ENCODE measurements at regions not wholly inside any gene's neighbourhood (a gene's known extent, or its start where the extent isn't known, plus 50 kb on each side); places are given as distances from the start of the nearest gene placed in this dataset.
"Not testable (repeated sequence)": the region's sequence is repeated elsewhere in the genome, so short reads cannot be mapped to it uniquely, and the experiment has no call there.

DNA sequence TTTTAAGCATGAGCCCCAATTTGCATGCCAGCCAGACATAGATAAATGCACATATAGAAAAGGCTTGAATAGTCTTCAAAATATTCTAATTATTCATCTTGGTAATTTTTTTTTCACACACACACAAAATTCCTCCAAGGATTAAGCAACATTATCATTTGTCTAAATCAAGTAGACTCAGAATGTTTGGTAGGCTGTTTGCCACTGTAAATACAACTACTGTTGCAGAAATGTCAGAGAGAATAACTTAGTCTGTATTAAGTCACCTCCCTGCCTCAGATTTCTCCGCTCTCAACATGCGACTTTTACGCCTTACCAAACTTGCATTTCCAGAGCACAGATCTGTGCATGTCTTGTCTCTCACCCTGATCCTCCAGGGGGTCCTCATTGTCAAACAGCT is 265.6 kb upstream of the C9orf72 start:
- no peak overlapping the region for H3K4me3 ChIP-seq
- no peaks in the 10 kb centered on the region for H3K4me1 ChIP-seq (replicated peaks; ENCODE audit: insufficient read depth)
- DNase-seq: no peak
- CTCF ChIA-PET: no interaction called here
- POLR2A ChIA-PET (ENCODE audit: unreplicated experiment): no interaction called here
- no peaks in the 10 kb centered on the region for H3F3A ChIP-seq (ENCODE audit: insufficient read depth, low read depth)
- TF ChIP-seq EZH2 (IDR thresholded peaks at IDR 0.05; ENCODE audit: low read depth) (no peak), CTCF (conservative IDR thresholded peaks at IDR 0.05) (no peak)
- intact Hi-C loops (cut with micrococcal nuclease; ENCODE audit: unreplicated experiment): no loop called here
- H3K9me2 ChIP-seq (ENCODE audit: insufficient read depth): no peaks in the 10 kb centered on the region
- H3K79me2 ChIP-seq (ENCODE audit: low read depth): no peaks in the 10 kb centered on the region
- no TSS peak for BruUV-seq (replicated peaks)
- H3K4me2 ChIP-seq: no peak overlapping the region
- no peaks in the 10 kb centered on the region for H3K36me3 ChIP-seq (ENCODE audit: low read depth)
- no peak overlapping the region for H2AFZ ChIP-seq
- H3K9me3 ChIP-seq (ENCODE audit: insufficient read depth, low read depth): no peaks in the 10 kb centered on the region
- H3K27ac ChIP-seq: no peak overlapping the region
- H3K27me3 ChIP-seq (ENCODE audit: insufficient read depth, low read depth): no peaks in the 10 kb centered on the region
- H4K20me1 ChIP-seq (ENCODE audit: insufficient read depth): no peaks in the 10 kb centered on the region

DNA sequence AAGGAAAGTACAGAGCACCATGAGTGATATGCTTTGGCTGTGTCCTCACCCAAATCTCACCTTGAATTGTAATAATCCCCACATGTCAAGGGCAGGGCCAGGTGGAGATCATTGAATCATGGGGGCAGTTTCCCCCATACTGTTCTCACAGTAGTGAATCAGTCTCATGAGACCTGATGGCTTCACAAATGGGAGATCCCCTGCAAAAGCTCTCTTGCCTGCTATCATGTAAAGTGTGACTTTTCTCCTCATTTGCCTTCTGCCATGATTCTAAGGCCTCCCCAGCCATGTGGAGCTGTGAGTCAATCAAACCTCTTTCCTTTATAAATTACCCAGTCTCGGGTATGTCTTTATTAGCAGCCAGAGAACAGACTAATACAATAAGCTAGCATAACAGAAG is 266.5 kb upstream of the C9orf72 start:
- H3K4me3 ChIP-seq; H3K27ac ChIP-seq; H3K27me3 ChIP-seq (ENCODE audit: insufficient read depth, low read depth); H3K9me3 ChIP-seq (ENCODE audit: insufficient read depth, low read depth); H3K79me2 ChIP-seq (ENCODE audit: low read depth); H3K4me1 ChIP-seq (replicated peaks; ENCODE audit: insufficient read depth); H3K36me3 ChIP-seq (ENCODE audit: low read depth); H4K20me1 ChIP-seq (ENCODE audit: insufficient read depth); H3K4me2 ChIP-seq; H2AFZ ChIP-seq; POLR2A ChIA-PET (ENCODE audit: unreplicated experiment); H3F3A ChIP-seq (ENCODE audit: insufficient read depth, low read depth); DNase-seq; H3K9me2 ChIP-seq (ENCODE audit: insufficient read depth); CTCF ChIA-PET; intact Hi-C loops (cut with micrococcal nuclease; ENCODE audit: unreplicated experiment); BruUV-seq (replicated peaks): not testable (repeated sequence)

DNA sequence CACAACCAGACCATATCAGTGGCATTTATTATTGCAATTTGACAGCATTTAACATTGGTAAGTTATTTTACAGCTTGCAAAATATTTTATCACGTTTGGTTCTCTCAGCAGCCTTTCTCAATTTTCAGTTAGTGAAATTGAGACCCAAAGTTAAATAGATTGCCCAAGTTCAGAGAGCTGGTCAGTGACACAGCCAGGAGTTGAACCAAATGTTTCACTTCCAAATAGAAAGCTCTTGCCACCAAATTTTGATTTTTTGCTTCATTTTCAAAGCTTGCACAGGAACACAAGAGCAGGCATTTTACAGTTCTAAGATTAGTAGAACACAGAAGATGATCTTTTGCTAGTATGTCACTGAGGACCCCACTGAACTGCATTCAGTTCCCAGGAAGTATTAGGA is 271.5 kb upstream of the C9orf72 start:
- no TSS peak for BruUV-seq (replicated peaks)
- DNase-seq: no peak
- no peak for TF ChIP-seq EZH2 (IDR thresholded peaks at IDR 0.05; ENCODE audit: low read depth)
- no peak for TF ChIP-seq CTCF (conservative IDR thresholded peaks at IDR 0.05)
- H3F3A ChIP-seq (ENCODE audit: insufficient read depth, low read depth): no peaks in the 10 kb centered on the region
- H3K9me3 ChIP-seq (ENCODE audit: insufficient read depth, low read depth): no peaks in the 10 kb centered on the region
- no peak overlapping the region for H2AFZ ChIP-seq
- H3K9me2 ChIP-seq (ENCODE audit: insufficient read depth): no peaks in the 10 kb centered on the region
- CTCF ChIA-PET: no interaction called here
- H4K20me1 ChIP-seq (ENCODE audit: insufficient read depth): no peaks in the 10 kb centered on the region
- intact Hi-C loops (cut with micrococcal nuclease; ENCODE audit: unreplicated experiment): no loop called here
- H3K79me2 ChIP-seq (ENCODE audit: low read depth): no peaks in the 10 kb centered on the region
- H3K4me2 ChIP-seq: no peak overlapping the region
- H3K27ac ChIP-seq: no peak overlapping the region
- no peaks in the 10 kb centered on the region for H3K36me3 ChIP-seq (ENCODE audit: low read depth)
- no peaks in the 10 kb centered on the region for H3K4me1 ChIP-seq (replicated peaks; ENCODE audit: insufficient read depth)
- no peaks in the 10 kb centered on the region for H3K27me3 ChIP-seq (ENCODE audit: insufficient read depth, low read depth)
- H3K4me3 ChIP-seq: no peak overlapping the region
- POLR2A ChIA-PET (ENCODE audit: unreplicated experiment): no interaction called here

GRCh38 chr9:27847380-27847779 is 274.1 kb upstream of the C9orf72 start:
- H3K79me2 ChIP-seq (ENCODE audit: low read depth): no peaks in the 10 kb centered on the region
- no peaks in the 10 kb centered on the region for H4K20me1 ChIP-seq (ENCODE audit: insufficient read depth)
- TF ChIP-seq EZH2 (IDR thresholded peaks at IDR 0.05; ENCODE audit: low read depth): no peak
- TF ChIP-seq CTCF (conservative IDR thresholded peaks at IDR 0.05): no peak
- ChIA-PET POLR2A (ENCODE audit: unreplicated experiment) (no interaction called here), CTCF (no interaction called here)
- H3F3A ChIP-seq (ENCODE audit: insufficient read depth, low read depth): no peaks in the 10 kb centered on the region
- DNase-seq: no peak
- intact Hi-C loops (cut with micrococcal nuclease; ENCODE audit: unreplicated experiment): no loop called here
- BruUV-seq (replicated peaks): no TSS peak
- no peaks in the 10 kb centered on the region for H3K36me3 ChIP-seq (ENCODE audit: low read depth)
- H3K4me2 ChIP-seq: no peak overlapping the region
- H2AFZ ChIP-seq: no peak overlapping the region
- H3K4me1 ChIP-seq (replicated peaks; ENCODE audit: insufficient read depth): no peaks in the 10 kb centered on the region
- H3K4me3 ChIP-seq: no peak overlapping the region
- no peaks in the 10 kb centered on the region for H3K27me3 ChIP-seq (ENCODE audit: insufficient read depth, low read depth)
- no peaks in the 10 kb centered on the region for H3K9me2 ChIP-seq (ENCODE audit: insufficient read depth)
- no peak overlapping the region for H3K27ac ChIP-seq
- no peaks in the 10 kb centered on the region for H3K9me3 ChIP-seq (ENCODE audit: insufficient read depth, low read depth)

Data from PC-9 (cell line).